Right lobe of liver (tissue), 4 donors: ENCODE measurements at regions not wholly inside any gene's neighbourhood (a gene's known extent, or its start where the extent isn't known, plus 50 kb on each side); places are given as distances from the start of the nearest gene placed in this dataset.

Source experiments
- POLR2A ChIP-seq: fragments of 450-650 bp; IDR thresholded peaks from one replicate; pipeline ENCODE4 v1.6.1; 2017; ENCODE audit warnings: antibody characterized with exemption, mild to moderate bottlenecking
- TF ChIP-seq, protein P1 (sequence below), 4 donors: fragments of 200-600 bp in 3 of 4; fragments of 450-650 bp in 1 of 4; IDR thresholded peaks; one replicate each; pipeline versions ENCODE4 v1.5.1 to v1.8.0; 2016 to 2022; ENCODE audit warnings: antibody characterized with exemption in 4 of 4, mild to moderate bottlenecking in 2 of 4
- donor health status: DM: no; HTN: no; CAD: no.
- donor health status: DM: no; HTN: no; CAD: no.
- donor health status: DM: no; HTN: yes; CAD: no.

DNA sequence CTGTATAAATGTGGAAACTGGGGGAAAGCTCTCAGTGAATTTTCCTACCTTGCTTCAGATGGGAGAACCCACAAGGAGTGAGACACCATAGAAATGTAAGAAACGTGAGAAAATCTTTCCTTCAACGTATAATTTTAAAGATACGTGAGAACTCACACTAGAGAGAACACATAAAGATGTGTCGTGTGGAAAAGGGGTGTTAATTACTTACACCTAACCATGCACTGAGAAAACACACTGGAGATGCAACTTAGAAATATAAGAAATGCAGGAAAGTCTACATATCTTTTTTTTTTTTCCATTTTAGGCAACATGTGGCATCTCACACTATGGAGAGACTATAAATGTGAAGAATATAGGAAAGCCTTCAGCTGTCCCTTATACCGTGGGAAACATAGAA lies 352.9 kb upstream of the NETO1 start:
- TF ChIP-seq, protein P1, sequence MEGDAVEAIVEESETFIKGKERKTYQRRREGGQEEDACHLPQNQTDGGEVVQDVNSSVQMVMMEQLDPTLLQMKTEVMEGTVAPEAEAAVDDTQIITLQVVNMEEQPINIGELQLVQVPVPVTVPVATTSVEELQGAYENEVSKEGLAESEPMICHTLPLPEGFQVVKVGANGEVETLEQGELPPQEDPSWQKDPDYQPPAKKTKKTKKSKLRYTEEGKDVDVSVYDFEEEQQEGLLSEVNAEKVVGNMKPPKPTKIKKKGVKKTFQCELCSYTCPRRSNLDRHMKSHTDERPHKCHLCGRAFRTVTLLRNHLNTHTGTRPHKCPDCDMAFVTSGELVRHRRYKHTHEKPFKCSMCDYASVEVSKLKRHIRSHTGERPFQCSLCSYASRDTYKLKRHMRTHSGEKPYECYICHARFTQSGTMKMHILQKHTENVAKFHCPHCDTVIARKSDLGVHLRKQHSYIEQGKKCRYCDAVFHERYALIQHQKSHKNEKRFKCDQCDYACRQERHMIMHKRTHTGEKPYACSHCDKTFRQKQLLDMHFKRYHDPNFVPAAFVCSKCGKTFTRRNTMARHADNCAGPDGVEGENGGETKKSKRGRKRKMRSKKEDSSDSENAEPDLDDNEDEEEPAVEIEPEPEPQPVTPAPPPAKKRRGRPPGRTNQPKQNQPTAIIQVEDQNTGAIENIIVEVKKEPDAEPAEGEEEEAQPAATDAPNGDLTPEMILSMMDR (IDR thresholded peaks at IDR 0.05), result no peak
- no peak for TF ChIP-seq POLR2A
